Cardiac fibroblast (primary cell): ENCODE measurements at regions not wholly inside any gene's neighbourhood (a gene's known extent, or its start where the extent isn't known, plus 50 kb on each side); places are given as distances from the start of the nearest gene placed in this dataset.

ENCODE experiments used
- DNase-seq, 2 donors: peaks; one replicate each; pipeline versions ENCODE4 v3.0.0 to v3.0.0-alpha.2; 2010; ENCODE audit warnings: low read depth in 2 of 2
- H3K4me3 ChIP-seq, 2 donors: replicated peaks in 1 of 2; 1 replicate in 1 of 2; 2 replicates in 1 of 2; pipeline ENCODE4 v1.5.1; 2011; ENCODE audit warnings: low read depth in 2 of 2, low read length in 2 of 2, mild to moderate bottlenecking in 2 of 2, moderate library complexity in 1 of 2
- TF ChIP-seq, protein P1 (sequence below): IDR thresholded peaks from one replicate; pipeline ENCODE4 v1.5.1; 2011; ENCODE audit warnings: low read depth, mild to moderate bottlenecking, low read length, inconsistent platforms

DNA sequence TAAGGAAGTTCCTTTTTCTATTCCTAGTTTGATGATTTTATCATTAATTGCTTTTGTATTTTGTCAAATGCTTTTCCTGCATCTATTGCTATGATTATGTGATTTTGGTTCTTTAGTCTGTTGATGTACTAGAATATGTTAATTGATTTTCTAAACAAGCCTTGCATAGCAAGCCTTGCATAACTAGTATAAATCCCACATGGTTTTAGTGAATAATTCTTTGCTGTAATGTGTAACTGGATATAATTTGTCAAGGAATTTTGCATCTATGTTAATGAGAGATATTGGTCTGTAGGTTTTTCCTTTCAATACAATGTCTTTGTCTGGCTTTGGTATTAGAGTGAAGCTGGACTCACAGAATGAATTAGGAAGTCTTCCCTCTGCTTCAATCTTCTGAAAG, 460.2 kb downstream of the LTN1 start:
- TF ChIP-seq, protein P1, sequence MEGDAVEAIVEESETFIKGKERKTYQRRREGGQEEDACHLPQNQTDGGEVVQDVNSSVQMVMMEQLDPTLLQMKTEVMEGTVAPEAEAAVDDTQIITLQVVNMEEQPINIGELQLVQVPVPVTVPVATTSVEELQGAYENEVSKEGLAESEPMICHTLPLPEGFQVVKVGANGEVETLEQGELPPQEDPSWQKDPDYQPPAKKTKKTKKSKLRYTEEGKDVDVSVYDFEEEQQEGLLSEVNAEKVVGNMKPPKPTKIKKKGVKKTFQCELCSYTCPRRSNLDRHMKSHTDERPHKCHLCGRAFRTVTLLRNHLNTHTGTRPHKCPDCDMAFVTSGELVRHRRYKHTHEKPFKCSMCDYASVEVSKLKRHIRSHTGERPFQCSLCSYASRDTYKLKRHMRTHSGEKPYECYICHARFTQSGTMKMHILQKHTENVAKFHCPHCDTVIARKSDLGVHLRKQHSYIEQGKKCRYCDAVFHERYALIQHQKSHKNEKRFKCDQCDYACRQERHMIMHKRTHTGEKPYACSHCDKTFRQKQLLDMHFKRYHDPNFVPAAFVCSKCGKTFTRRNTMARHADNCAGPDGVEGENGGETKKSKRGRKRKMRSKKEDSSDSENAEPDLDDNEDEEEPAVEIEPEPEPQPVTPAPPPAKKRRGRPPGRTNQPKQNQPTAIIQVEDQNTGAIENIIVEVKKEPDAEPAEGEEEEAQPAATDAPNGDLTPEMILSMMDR = no peak
- H3K4me3 ChIP-seq = no peak overlapping the region
- no peak for DNase-seq

GRCh38 chr21:28523367-28523766, 469.3 kb downstream of the LTN1 start:
- no peak overlapping the region for H3K4me3 ChIP-seq
- DNase-seq = peak; percentile 10 to 21
- TF ChIP-seq, protein P1 = no peak

DNA sequence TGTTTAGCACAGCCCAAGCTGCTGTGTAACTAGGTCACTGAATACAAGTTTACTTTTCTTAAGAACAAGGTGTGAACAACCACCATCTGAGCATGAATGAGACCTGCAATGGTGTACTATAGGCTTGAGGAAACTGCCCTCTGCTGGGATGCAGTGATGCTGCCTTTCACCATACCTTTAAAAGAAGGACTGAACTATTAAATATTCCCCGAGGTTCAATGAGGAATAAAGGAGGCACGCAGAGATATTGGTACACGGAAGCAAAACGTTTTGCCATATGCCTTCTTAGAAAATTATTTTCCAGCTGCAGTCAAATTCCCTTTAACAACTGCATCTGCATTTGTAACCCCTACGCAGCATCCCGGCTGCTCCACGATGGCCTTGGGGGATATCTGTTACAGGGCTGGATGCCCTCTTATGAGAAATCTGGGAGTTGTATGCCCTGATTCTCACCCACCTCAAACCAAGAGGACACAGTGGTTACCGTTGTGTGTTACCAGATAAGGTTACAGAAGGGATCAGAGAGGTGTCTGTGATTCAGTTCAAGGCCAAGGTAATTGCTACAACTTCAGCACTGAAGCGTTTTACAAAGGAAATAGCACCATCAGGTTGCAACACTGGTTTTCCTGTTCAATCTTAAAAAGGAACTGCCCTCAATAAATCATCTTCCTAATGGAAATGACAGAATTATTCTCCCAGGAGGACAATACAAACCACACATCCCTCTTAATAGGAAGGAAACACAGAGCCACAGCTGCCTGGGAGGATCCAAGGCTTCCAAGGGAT, 470.5 kb downstream of the LTN1 start:
- TF ChIP-seq, protein P1 = peak; percentile 70
- DNase-seq = peak; percentile 70 to 86
- H3K4me3 ChIP-seq = no peak overlapping the region

- DNase-seq = peak; percentile 20 to 49
- TF ChIP-seq, protein P1 = no peak
- H3K4me3 ChIP-seq = no peak overlapping the region
Observed at GRCh38 chr21:28518630-28519029, 474.0 kb downstream of the LTN1 start.

DNA sequence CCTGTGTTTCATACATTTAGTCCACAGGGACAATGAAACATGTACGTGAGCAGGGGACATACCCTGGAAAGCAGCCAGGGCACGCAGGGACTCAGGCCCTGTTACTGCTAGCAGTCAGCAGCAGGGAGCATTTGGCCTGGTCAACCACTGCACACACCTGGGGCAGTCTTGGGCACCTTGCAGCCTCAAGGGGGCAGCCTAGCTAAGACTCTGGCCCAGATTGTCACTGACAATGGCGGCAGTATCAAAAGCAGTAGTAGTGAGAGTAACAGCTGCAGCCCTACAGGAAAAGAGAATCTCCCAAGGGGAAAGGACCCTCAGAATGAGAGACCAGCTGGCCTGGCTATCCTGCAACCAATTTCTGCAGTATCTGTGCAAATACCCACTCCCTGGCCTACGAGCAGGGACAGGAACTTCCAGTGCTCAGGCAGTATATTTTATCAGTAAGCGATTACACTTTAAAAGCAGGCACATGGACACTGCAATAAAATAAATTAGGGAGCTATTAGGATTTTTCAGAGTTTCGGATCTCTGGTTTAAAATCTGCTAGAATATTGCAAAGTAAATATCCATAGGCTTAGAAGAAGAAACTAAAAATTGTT, 475.6 kb downstream of the LTN1 start:
- no peak overlapping the region for H3K4me3 ChIP-seq
- DNase-seq = peak; percentile 57 to 65
- TF ChIP-seq, protein P1 = peak; percentile 65

DNA sequence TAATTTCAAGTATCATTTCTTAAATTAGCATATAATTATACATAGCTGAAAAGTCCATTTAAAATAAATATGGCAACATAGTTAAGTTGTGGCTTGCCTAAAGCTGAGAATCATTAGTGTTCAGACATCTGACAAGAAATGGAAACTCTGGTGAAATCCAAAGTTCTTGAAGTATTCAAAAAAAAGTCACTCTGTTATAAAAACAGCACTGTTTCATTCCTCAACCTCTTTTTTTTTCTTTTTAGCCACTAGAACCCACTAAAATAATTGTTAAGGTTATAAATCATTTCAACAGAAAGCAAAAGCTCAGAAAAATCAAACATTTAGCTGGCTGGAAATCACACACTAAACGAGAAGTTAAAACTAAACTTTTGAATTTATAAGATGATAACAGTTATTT, 476.7 kb downstream of the LTN1 start:
- no peak overlapping the region for H3K4me3 ChIP-seq
- TF ChIP-seq, protein P1 = no peak
- DNase-seq = no peak
